ENCODE measurements at regions not wholly inside any gene's neighbourhood (a gene's known extent, or its start where the extent isn't known, plus 50 kb on each side); places are given as distances from the start of the nearest gene placed in this dataset.

DNA sequence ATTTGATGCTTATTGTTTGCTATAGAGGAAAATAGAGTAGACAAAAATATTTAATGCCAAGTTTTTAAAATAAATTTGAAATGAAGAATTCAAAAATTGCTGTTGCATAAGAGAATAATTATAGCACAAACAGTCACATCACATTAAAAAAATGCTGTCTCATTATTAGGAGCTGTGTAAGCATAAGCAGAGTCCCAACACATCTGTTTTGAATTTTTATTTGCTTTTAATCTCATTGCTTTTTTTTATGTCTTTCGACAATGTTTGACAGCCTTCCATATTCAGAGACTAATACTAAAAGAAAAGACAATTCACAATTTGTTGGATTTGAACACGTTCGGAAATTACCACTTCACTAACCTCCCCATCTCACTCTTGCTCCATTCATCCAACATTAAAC is 143.5 kb downstream of the TFPI2 start:
- H3K36me3 ChIP-seq (ENCODE audit: control insufficient read depth in 2 of 2, insufficient read depth in 1 of 2, low read length in 2 of 2) = no peaks in the 10 kb centered on the region
- H3K4me3 ChIP-seq (ENCODE audit: low read depth, low read length) = no peak overlapping the region
- ChIA-PET CTCF (no interaction called here), POLR2A (no interaction called here)
- TF ChIP-seq SP7 (tag by site-specific recombination; IDR thresholded peaks at IDR 0.05) = no peak
- TF ChIP-seq KLF9 (tag by site-specific recombination; IDR thresholded peaks at IDR 0.05; ENCODE audit: low read depth) = no peak
- TF ChIP-seq, protein P1, sequence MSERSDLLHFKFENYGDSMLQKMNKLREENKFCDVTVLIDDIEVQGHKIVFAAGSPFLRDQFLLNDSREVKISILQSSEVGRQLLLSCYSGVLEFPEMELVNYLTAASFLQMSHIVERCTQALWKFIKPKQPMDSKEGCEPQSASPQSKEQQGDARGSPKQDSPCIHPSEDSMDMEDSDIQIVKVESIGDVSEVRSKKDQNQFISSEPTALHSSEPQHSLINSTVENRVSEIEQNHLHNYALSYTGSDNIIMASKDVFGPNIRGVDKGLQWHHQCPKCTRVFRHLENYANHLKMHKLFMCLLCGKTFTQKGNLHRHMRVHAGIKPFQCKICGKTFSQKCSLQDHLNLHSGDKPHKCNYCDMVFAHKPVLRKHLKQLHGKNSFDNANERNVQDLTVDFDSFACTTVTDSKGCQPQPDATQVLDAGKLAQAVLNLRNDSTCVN (tag by site-specific recombination; optimal IDR thresholded peaks at IDR 0.05) = no peak
- no peak for TF ChIP-seq ZNF146 (tag by site-specific recombination; IDR thresholded peaks at IDR 0.05)
- TF ChIP-seq GLI2 (tag by site-specific recombination; IDR thresholded peaks at IDR 0.05; ENCODE audit: borderline replicate concordance, low read depth) = no peak
- TF ChIP-seq ZNF202 (tag by site-specific recombination; IDR thresholded peaks at IDR 0.05; ENCODE audit: borderline replicate concordance) = no peak
- no peak for TF ChIP-seq ZNF548 (tag by site-specific recombination; IDR thresholded peaks at IDR 0.05)
- TF ChIP-seq, protein P2, sequence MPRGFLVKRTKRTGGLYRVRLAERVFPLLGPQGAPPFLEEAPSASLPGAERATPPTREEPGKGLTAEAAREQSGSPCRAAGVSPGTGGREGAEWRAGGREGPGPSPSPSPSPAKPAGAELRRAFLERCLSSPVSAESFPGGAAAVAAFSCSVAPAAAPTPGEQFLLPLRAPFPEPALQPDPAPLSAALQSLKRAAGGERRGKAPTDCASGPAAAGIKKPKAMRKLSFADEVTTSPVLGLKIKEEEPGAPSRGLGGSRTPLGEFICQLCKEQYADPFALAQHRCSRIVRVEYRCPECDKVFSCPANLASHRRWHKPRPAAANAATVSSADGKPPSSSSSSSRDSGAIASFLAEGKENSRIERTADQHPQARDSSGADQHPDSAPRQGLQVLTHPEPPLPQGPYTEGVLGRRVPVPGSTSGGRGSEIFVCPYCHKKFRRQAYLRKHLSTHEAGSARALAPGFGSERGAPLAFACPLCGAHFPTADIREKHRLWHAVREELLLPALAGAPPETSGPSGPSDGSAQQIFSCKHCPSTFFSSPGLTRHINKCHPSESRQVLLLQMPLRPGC (tag by site-specific recombination; IDR thresholded peaks at IDR 0.05) = no peak
- TF ChIP-seq KLF16 (tag by site-specific recombination; IDR thresholded peaks at IDR 0.05) = no peak
- no peak for TF ChIP-seq KLF7 (tag by site-specific recombination; IDR thresholded peaks at IDR 0.05; ENCODE audit: borderline replicate concordance)
- TF ChIP-seq ZNF837 (tag by site-specific recombination; IDR thresholded peaks at IDR 0.05) = no peak
- TF ChIP-seq, protein P3, sequence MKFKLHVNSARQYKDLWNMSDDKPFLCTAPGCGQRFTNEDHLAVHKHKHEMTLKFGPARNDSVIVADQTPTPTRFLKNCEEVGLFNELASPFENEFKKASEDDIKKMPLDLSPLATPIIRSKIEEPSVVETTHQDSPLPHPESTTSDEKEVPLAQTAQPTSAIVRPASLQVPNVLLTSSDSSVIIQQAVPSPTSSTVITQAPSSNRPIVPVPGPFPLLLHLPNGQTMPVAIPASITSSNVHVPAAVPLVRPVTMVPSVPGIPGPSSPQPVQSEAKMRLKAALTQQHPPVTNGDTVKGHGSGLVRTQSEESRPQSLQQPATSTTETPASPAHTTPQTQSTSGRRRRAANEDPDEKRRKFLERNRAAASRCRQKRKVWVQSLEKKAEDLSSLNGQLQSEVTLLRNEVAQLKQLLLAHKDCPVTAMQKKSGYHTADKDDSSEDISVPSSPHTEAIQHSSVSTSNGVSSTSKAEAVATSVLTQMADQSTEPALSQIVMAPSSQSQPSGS (tag by site-specific recombination; IDR thresholded peaks at IDR 0.05; ENCODE audit: low read depth) = no peak
- TF ChIP-seq, protein P4, sequence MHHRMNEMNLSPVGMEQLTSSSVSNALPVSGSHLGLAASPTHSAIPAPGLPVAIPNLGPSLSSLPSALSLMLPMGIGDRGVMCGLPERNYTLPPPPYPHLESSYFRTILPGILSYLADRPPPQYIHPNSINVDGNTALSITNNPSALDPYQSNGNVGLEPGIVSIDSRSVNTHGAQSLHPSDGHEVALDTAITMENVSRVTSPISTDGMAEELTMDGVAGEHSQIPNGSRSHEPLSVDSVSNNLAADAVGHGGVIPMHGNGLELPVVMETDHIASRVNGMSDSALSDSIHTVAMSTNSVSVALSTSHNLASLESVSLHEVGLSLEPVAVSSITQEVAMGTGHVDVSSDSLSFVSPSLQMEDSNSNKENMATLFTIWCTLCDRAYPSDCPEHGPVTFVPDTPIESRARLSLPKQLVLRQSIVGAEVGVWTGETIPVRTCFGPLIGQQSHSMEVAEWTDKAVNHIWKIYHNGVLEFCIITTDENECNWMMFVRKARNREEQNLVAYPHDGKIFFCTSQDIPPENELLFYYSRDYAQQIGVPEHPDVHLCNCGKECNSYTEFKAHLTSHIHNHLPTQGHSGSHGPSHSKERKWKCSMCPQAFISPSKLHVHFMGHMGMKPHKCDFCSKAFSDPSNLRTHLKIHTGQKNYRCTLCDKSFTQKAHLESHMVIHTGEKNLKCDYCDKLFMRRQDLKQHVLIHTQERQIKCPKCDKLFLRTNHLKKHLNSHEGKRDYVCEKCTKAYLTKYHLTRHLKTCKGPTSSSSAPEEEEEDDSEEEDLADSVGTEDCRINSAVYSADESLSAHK (tag by site-specific recombination; IDR thresholded peaks at IDR 0.05) = no peak
- no peak for TF ChIP-seq GLIS2 (tag by site-specific recombination; IDR thresholded peaks at IDR 0.05)
- H3K27ac ChIP-seq (ENCODE audit: extremely low read depth, low read depth, low read length) = no peak overlapping the region
- no peaks in the 10 kb centered on the region for H3K4me1 ChIP-seq (ENCODE audit: control insufficient read depth, insufficient read depth, low read length)
- H3K9me3 ChIP-seq (ENCODE audit: control insufficient read depth, insufficient read depth, low read depth, low read length) = no peaks in the 10 kb centered on the region

DNA sequence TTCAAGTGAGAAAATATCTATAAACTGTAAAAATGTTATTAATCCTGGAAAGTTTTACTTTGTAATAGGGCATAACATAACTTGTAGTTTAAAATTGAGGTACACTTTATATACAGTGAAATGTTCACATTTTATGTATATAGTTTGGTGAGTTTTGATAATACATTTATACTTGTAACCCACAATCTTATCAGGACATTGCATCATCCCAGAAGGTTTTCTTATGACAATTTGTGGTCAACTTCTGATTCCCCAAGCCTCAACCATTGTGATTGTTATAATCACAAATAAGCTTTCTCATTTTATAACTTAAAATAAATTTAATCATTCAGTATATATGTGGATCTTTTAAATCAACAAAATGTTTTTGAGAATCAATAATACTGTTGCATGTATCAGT is 151.1 kb downstream of the TFPI2 start:
- peaks cover 5% of the 10 kb centered on the region for H3K4me1 ChIP-seq (ENCODE audit: control insufficient read depth, insufficient read depth, low read length)
- TF ChIP-seq, protein P5, sequence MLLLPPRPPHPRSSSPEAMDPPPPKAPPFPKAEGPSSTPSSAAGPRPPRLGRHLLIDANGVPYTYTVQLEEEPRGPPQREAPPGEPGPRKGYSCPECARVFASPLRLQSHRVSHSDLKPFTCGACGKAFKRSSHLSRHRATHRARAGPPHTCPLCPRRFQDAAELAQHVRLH (tag by site-specific recombination; IDR thresholded peaks at IDR 0.05) = no peak
- no peak for TF ChIP-seq ZBTB48 (tag by site-specific recombination; IDR thresholded peaks at IDR 0.05)
- TF ChIP-seq KLF7 (tag by site-specific recombination; IDR thresholded peaks at IDR 0.05; ENCODE audit: borderline replicate concordance) = no peak
- TF ChIP-seq ZSCAN23 (tag by site-specific recombination; IDR thresholded peaks at IDR 0.05) = no peak
- TF ChIP-seq ZNF121 (tag by site-specific recombination; IDR thresholded peaks at IDR 0.05) = no peak
- TF ChIP-seq, protein P6, sequence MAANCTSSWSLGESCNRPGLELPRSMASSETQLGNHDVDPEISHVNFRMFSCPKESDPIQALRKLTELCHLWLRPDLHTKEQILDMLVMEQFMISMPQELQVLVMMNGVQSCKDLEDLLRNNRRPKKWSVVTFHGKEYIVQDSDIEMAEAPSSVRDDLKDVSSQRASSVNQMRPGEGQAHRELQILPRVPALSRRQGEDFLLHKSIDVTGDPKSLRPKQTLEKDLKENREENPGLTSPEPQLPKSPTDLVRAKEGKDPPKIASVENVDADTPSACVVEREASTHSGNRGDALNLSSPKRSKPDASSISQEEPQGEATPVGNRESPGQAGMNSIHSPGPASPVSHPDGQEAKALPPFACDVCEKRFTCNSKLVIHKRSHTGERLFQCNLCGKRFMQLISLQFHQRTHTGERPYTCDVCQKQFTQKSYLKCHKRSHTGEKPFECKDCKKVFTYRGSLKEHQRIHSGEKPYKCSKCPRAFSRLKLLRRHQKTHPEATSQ (tag by site-specific recombination; IDR thresholded peaks at IDR 0.05) = no peak
- TF ChIP-seq ZNF514 (tag by site-specific recombination; IDR thresholded peaks at IDR 0.05) = no peak
- TF ChIP-seq ZNF621 (tag by site-specific recombination; IDR thresholded peaks at IDR 0.05) = no peak
- TF ChIP-seq ZNF654 (tag by site-specific recombination; IDR thresholded peaks at IDR 0.05; ENCODE audit: low read depth) = no peak
- TF ChIP-seq GLIS1 (tag by site-specific recombination; IDR thresholded peaks at IDR 0.05) = no peak
- TF ChIP-seq, protein P1 (tag by site-specific recombination; optimal IDR thresholded peaks at IDR 0.05) = no peak
- TF ChIP-seq ZNF670 (tag by site-specific recombination; IDR thresholded peaks at IDR 0.05; ENCODE audit: low read depth) = no peak
- H3K4me3 ChIP-seq (ENCODE audit: low read depth, low read length) = no peak overlapping the region
- POLR2A ChIA-PET = no interaction called here
- no peaks in the 10 kb centered on the region for H3K36me3 ChIP-seq (ENCODE audit: control insufficient read depth in 2 of 2, insufficient read depth in 1 of 2, low read length in 2 of 2)
- H3K9me3 ChIP-seq (ENCODE audit: control insufficient read depth, insufficient read depth, low read depth, low read length) = no peaks in the 10 kb centered on the region
- CTCF ChIA-PET = no interaction called here
- no peak overlapping the region for H3K27ac ChIP-seq (ENCODE audit: extremely low read depth, low read depth, low read length)
